Spinal cord (tissue), 9 donors: ENCODE measurements at regions not wholly inside any gene's neighbourhood (a gene's known extent, or its start where the extent isn't known, plus 50 kb on each side); places are given as distances from the start of the nearest gene placed in this dataset.
A peak's percentile ranks its signal among the peaks of the same experiment; 100 is the strongest.
"Not testable (repeated sequence)": the region's sequence is repeated elsewhere in the genome, so short reads cannot be mapped to it uniquely, and the experiment has no call there.

ENCODE experiments used
- DNase-seq, 6 donors: peaks; one replicate each; pipeline versions ENCODE4 v3.0.0 to v3.0.0-alpha.2; 2013 to 2015; ENCODE audit warnings: low spot score in 6 of 6, low read depth in 4 of 6
- H3K27ac ChIP-seq: one replicate; pipeline ENCODE4 v1.5.1; 2013; ENCODE audit warnings: low read depth, low read length, control low read depth
- H3K27me3 ChIP-seq: one replicate; pipeline ENCODE4 v1.6.1; 2013; ENCODE audit warnings: low read length; ENCODE audit not compliant: control insufficient read depth, insufficient read depth
- H3K36me3 ChIP-seq: one replicate; pipeline ENCODE4 v1.6.1; 2013; ENCODE audit warnings: low read length; ENCODE audit not compliant: control insufficient read depth, insufficient read depth
- H3K4me1 ChIP-seq: one replicate; pipeline ENCODE4 v1.6.1; 2013; ENCODE audit warnings: low read length; ENCODE audit not compliant: control insufficient read depth, insufficient read depth
- H3K4me3 ChIP-seq: one replicate; pipeline ENCODE4 v1.5.1; 2013; ENCODE audit warnings: low read depth, low read length, control low read depth
- H3K9me3 ChIP-seq: one replicate; pipeline ENCODE4 v1.6.1; 2013; ENCODE audit warnings: low read length; ENCODE audit not compliant: control insufficient read depth, insufficient read depth
- WGBS: methylation state at CpG from one replicate; pipeline ENCODE4 v1.1.5; 2013; ENCODE audit warnings: missing lambda C conversion rate; ENCODE audit not compliant: insufficient coverage; 5-methylcytosine and 5-hydroxymethylcytosine counted together
- donor health status: healthy.

DNA sequence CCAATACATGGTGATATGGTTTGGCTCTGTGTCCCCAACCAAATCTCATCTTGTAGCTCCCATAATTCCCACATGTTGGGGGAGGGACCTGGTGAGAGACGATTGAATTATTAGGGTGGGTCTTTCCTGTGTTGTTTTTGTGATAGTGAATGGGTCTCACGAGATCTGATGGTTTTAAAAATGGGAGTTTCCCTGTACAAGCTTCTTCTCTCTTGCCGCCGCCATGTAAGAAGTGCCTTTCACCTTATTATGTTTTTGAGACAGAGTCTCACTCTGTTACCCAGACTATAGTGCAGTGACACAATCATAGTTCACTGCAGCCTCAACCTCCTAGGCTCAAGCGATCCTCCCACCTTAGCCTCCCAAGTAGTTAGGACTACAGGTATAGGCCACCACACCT lies 629.1 kb downstream of the QKI start:
- not testable (repeated sequence) for DNase-seq, H3K27me3 ChIP-seq, H3K36me3 ChIP-seq, H3K27ac ChIP-seq, H3K4me1 ChIP-seq, H3K4me3 ChIP-seq, H3K9me3 ChIP-seq
- no CpG with 5 or more reads among the region's 5 CpGs for WGBS

DNA sequence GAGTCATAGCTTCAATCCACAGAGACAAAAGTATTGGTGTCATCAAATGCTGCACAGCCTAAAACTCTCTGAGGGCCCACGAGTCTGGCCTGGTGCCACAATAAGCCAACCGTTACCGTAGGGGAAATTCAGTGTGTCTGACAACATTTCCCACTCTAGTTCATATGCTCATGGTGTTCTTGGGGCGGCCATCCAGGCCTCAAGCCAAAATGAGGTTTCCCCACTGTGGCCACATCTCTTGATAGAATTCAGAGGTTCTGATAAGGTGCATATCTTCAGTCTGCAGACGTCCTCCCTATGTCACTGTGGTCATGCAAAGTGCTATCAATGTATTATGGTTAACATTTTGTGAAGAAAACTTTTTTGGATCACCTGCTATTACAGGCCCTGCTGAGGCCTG lies 627.7 kb downstream of the QKI start:
- Histone ChIP-seq H3K36me3 (no peaks in the 10 kb centered on the region), H3K27me3 (no peaks in the 10 kb centered on the region), H3K4me3 (no peak overlapping the region), H3K27ac (no peak overlapping the region), H3K9me3 (peaks cover 5% of the 10 kb centered on the region), H3K4me1 (no peaks in the 10 kb centered on the region)
- DNase-seq: no peak
- 78% methylated on average over 1 of the region's 5 CpGs for WGBS

DNA sequence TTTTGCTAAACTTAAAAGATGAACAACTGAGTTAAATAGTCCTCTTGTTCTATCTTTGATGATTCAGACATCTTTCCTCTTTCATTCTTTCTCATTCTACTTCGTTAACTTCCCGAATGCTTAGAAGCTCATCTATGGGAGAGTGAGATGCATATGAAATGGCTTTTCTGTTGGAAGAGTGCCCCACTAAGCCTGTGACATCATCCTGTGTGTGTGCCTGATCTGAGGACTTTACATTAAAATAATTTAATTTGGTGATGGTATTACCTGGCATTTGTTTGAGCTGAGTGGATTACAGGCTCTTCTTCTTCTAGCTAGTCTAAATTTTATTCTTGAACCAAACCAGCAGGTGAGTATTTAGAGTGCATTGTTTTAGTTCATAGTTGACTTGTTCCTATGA lies 626.5 kb downstream of the QKI start:
- Histone ChIP-seq H3K27ac (no peak overlapping the region), H3K9me3 (peaks cover 5% of the 10 kb centered on the region), H3K36me3 (no peaks in the 10 kb centered on the region), H3K4me3 (no peak overlapping the region), H3K27me3 (no peaks in the 10 kb centered on the region), H3K4me1 (no peaks in the 10 kb centered on the region)
- DNase-seq: no peak
- no CpG with 5 or more reads among the region's 2 CpGs for WGBS

DNA sequence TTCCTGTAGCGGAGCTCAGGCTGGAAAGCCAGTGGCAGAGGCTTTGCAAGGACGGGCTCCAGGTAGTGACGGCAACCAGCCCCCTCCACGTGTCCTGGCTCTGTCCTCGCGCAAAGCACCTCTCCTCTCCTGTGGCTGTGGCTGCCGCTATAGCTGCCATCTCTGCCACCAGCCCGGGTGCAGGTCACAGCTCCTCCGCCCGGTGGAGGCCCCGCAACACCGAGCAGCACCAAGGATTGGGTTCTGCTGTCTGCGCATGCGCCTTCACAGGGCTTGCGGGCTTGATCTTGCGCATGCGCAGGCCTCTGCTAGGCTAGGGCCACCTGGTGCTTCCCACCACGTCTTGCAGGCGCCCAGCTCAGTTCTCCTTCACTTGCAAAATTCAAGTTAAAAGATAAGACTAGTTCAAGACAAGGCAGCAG lies 625.4 kb downstream of the QKI start:
- Histone ChIP-seq H3K27ac (no peak overlapping the region), H3K9me3 (peaks cover 5% of the 10 kb centered on the region), H3K36me3 (no peaks in the 10 kb centered on the region), H3K4me1 (no peaks in the 10 kb centered on the region), H3K27me3 (no peaks in the 10 kb centered on the region), H3K4me3 (no peak overlapping the region)
- WGBS: 90% methylated on average over 19 of the region's 19 CpGs
- DNase-seq: no peak

DNA sequence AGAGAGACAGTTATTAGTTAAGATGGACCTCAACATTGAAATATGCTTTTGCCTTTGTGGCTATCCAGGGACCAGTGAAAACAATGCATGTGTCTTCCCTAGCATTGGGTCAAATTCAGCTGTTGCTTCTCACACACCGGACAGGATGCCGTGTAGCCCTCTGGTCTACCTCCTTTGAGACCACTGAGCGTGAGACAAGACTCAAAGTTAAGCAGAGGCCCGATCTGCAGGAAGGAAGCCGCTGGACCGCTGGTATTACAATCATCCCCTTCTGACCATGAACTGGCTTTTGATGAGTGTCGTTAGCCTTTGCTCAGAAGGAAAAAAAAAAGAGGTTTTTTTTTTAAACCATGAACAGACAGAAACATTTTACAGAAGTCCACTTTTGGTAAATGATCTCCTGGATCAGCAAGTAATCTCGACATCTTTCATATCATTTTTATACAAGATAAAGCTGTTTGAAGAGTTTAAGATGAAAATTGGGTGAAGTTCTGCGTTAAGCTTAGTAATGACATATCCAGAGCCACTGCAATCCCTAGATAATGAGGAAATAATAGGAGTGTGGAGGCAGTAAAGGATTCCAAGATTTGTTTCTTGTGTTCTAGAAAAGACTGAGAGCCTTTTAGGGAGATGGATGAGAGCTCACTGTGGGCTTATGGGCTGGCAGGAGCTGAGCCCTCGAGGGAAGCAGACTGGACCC lies 622.8 kb downstream of the QKI start:
- H3K27me3 ChIP-seq: no peaks in the 10 kb centered on the region
- WGBS: 68% methylated on average over 5 of the region's 10 CpGs
- no peaks in the 10 kb centered on the region for H3K9me3 ChIP-seq
- H3K4me3 ChIP-seq: no peak overlapping the region
- no peaks in the 10 kb centered on the region for H3K4me1 ChIP-seq
- H3K36me3 ChIP-seq: no peaks in the 10 kb centered on the region
- no peak overlapping the region for H3K27ac ChIP-seq
- no peak for DNase-seq

DNA sequence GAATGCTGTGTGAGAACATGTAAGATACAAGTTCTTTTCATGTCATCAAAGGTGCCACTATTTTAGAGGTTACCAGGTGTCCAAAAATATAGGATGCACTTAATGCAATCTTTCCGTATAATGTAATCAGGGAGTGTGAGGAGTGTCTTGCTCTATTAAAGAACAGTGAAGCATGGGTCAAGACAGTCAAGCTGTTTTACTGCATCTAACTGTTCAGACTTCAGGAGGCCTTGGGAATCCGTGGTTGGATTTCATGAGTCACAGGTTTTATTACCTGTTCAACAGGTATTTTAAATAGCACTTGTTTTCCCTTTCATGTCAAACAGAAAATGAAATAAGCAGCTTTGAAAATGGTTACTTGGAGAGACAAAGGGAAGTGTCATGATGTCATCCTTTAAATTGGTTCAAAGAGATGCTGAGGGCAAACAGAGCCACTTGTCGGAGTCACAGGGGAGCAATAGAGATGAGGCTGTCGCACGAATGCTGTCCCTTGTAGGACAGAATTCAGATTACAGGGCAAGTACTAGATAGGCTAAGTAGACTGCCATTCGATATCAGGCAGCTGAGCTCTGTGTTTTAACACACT lies 621.5 kb downstream of the QKI start:
- 73% methylated on average over 5 of the region's 6 CpGs for WGBS

DNA sequence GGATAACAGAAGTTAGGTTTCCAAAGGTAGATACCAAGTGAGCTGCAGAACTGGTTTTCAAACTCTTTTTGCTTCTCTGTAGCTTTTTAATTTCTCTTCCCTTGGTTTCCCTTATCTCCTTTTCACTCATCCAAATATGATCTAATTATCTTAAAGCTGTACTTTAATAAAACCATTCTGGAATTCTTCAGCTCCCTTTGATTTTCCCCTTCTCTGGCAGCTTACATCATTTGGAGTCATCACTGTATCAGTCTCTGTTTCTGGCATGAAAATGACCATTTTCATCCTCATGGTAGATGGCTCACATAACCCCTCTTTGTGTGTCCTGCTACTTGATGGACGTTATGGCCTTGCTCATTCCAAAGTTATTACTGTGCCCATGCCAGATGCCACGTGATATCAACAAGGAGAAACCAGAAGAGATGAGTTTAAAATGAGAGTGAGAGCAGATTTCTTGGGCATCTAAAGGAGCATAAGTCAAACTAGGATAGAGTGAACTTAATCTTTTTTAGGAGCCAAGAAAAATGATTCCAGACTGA lies 620.2 kb downstream of the QKI start:
- no peak overlapping the region for H3K4me3 ChIP-seq
- DNase-seq: no peak
- H3K36me3 ChIP-seq: no peaks in the 10 kb centered on the region
- H3K4me1 ChIP-seq: no peaks in the 10 kb centered on the region
- no peaks in the 10 kb centered on the region for H3K9me3 ChIP-seq
- no peaks in the 10 kb centered on the region for H3K27me3 ChIP-seq
- no peak overlapping the region for H3K27ac ChIP-seq
- WGBS: 74% methylated on average over 2 of the region's 2 CpGs

More for the DNA sequence above, 621.5 kb downstream of the QKI start:
- no peaks in the 10 kb centered on the region for H3K27me3 ChIP-seq
- no peaks in the 10 kb centered on the region for H3K9me3 ChIP-seq
- DNase-seq: peak in 1 of 6 donors; percentile 53
- H3K4me1 ChIP-seq: no peaks in the 10 kb centered on the region
- H3K36me3 ChIP-seq: no peaks in the 10 kb centered on the region
- H3K4me3 ChIP-seq: no peak overlapping the region
- H3K27ac ChIP-seq: no peak overlapping the region

DNA sequence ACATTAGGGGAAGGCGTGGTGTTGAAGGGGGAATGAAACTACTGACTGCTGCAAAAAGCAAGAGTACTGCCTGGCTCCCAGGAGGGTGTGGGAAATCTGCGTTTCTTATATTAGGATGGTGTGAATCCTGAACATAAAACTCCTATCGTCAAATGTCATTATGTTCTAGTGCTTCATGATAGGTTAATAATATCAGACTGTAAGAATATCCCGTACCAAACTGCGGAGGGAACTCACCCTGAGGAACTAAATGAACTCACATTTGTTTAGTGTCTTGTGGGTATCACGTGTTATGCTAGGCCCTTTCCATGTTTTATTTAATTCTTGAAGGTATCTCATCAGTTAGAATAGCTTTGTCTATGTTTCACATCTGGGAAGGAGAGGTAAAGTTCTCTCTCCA lies 610.7 kb downstream of the QKI start:
- H3K36me3 ChIP-seq: no peaks in the 10 kb centered on the region

DNA sequence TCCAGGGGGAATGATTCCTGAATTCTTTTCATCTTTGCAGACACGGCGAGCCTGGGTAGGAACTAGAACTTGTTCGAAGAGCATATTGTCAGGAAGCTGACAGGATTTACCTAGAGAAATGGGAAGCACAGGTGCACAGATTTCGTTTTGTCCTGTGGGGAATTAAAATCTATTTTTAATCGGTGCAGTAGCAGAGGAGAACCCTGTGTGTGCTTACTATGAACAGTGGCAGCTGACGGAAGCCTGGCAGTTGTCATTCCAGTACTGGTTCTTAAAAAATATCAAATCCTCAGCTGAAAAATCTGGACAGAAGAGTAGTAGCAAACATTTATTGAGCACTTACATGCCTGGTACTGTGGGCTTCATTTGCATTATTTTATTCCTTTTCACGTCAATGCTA lies 609.0 kb downstream of the QKI start:
- no peak for DNase-seq
- H3K4me1 ChIP-seq: peaks cover 3% of the 10 kb centered on the region
- no peaks in the 10 kb centered on the region for H3K27me3 ChIP-seq
- no peak overlapping the region for H3K4me3 ChIP-seq
- H3K36me3 ChIP-seq: no peaks in the 10 kb centered on the region
- no peaks in the 10 kb centered on the region for H3K9me3 ChIP-seq
- WGBS: 75% methylated on average over 7 of the region's 7 CpGs
- H3K27ac ChIP-seq: no peak overlapping the region

More for the DNA sequence above, 610.7 kb downstream of the QKI start:
- no peak for DNase-seq
- Histone ChIP-seq H3K9me3 (no peaks in the 10 kb centered on the region), H3K27ac (no peak overlapping the region), H3K4me3 (no peak overlapping the region), H3K4me1 (peaks cover 3% of the 10 kb centered on the region), H3K27me3 (no peaks in the 10 kb centered on the region)
- 100% methylated on average over 1 of the region's 6 CpGs for WGBS

DNA sequence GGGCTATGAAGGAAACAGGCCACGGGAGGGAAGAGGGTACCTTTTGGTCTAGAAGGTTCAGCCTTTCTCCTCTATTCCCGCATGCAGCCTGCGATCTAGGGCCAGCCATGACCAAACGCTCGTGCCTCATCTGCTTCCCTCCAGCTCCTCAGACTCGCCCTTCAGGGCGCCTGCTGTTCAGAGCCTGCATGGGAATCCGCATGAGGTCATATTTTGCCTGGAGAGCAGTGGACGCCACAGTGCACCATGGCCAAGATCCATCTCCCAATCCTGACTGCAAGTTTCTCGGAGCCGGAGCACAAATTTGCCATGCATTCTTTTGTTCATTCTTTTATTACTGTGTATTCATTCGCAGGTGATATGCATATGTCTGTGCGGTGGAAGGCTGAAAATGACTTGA lies 608.1 kb downstream of the QKI start:
- no peaks in the 10 kb centered on the region for H3K36me3 ChIP-seq
- WGBS: 86% methylated on average over 6 of the region's 13 CpGs
- DNase-seq: no peak

More for the DNA sequence above, 608.1 kb downstream of the QKI start:
- no peaks in the 10 kb centered on the region for H3K9me3 ChIP-seq
- no peaks in the 10 kb centered on the region for H3K27me3 ChIP-seq
- no peak overlapping the region for H3K4me3 ChIP-seq
- no peak overlapping the region for H3K27ac ChIP-seq
- peaks cover 3% of the 10 kb centered on the region for H3K4me1 ChIP-seq
